GM19468 (cell line): ENCODE measurements at regions not wholly inside any gene's neighbourhood (a gene's known extent, or its start where the extent isn't known, plus 50 kb on each side); places are given as distances from the start of the nearest gene placed in this dataset.

Experiments
- ATAC-seq: cut with Tn5 transposase; IDR thresholded peaks from one replicate; pipeline ENCODE4 v1.9.1; 2021; ENCODE audit warnings: mild to moderate bottlenecking, moderate library complexity, moderate number of reproducible peaks; ENCODE audit not compliant: unreplicated experiment; ENCODE audit errors: extremely low read depth

DNA sequence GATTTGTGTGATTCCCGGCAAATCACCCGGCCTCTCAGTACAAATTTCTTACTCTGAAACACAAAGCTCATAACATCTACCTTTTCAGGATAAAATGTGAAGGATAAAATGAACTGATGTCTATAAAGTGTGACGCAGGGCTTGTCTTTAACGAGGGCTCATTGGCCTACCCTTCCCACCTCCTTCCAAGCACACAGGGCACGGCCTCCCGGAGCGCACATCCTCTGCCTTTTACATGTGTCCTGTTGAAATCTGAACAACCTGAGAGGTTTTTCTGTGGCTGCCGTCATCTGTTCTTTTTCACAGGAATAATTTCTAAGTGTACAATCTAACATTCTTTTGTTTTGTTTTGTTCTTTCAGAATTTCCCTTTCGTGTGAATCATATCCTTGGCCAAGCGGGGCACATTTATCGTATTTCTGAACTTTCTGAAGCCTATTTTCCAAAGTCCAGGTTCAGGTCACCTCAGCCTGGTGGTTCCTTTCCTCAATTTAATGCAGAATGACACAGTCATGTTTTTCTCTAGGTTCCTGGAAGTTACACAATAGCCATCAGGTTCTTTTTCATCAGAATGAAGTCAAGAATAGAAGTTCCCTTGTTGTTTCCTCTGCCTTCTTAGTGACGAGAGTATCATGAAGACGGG is 53.1 kb upstream of the SPRY1 start:
- ATAC-seq: no peak

DNA sequence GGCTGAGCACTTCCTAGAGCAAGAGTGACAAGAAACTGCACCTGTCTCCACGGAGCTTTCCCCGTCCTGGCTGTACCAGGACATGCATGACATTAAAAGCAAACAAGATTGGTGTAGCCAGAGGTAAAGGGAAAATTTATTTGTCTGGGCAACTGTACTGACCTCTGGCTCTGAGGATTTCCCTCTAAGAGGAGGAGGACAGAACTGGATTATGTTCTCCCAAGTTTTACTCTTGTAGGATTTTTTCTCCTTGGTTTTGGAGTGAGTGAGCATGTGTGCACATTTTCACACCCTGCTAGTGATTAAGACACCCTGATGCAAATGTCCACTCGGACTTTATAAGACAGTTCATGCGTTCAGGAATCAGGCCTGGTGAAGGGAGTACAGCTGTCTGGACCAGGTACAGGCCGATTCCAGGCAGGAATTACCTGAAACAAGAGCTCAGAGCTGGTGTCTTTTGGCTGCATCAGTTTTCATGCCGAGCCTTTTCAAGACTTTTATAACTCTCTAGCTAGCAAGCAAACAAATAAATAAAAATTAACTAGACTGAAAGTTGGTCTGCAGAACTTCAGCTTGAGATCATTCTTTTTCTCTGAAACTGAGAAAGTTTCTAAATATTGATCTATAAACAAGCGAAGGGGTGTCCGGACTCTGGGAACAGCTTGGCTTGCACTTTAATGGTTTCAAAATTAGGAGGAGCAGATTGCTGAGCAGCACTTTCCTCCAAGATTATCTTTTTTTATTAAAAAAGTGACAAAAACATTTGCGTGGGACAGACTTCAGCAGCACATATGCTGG is 51.3 kb upstream of the SPRY1 start:
- no peak for ATAC-seq

DNA sequence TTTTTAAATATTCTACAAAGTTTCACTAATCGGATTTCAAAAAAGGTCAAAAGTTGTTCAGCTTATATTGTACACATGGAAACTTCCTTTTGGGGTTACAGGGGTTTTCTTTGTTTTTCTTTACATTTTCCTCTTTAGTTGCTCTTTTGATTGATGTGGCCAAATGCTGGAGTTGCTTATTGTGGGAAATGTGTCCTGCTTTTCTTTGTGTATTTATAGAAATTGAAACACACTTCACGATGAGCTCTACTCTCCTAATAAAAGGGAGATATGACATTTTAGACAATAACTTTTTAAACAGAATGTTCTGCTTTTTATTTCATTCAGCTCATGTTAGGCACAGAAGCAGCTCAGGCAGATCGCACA is 50.7 kb upstream of the SPRY1 start:
- ATAC-seq: no peak

DNA sequence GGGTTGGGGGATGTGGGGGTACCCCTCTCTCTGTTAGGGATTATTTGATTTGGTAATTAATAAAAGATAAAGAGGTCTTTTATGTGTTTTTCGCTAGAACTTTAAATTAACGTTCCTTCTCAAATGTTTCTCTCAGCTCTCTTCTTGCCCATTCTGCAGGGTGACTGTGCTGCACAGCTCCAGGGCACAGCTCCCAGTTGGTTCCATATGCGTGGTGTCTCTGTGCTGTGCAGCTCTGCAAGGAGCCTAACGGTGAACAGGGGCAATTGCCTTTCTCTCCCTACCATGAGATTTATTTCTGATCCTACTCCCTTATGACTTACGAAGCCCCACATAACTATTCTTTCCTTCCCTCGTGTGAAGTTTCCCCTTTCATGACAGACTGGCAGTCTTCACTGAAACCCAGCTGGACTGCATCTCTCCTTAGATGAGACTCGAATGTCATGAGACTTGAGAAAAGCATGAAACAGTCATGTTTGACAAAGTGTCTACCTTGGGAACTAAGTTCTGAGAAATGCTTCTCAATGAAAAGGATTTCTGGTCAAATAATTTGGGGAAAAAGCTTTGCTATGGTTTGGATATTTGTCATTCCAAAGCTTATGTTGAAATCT is 50.2 kb upstream of the SPRY1 start:
- no peak for ATAC-seq
